H1 (cell line): ENCODE measurements at regions not wholly inside any gene's neighbourhood (a gene's known extent, or its start where the extent isn't known, plus 50 kb on each side); places are given as distances from the start of the nearest gene placed in this dataset.

Source experiments
- CTCF ChIA-PET: fragments of 300-600 bp; sonication (Branson Sonifier 250); formaldehyde crosslinking; loops from one replicate; lab custom pipeline; 2021; ENCODE audit not compliant: partially characterized antibody; lab: Charles Lee
- POLR2A ChIA-PET: fragments of 300-600 bp; sonication (Branson Sonifier 250); formaldehyde crosslinking; loops from one replicate; lab custom pipeline; 2021; ENCODE audit warnings: inconsistent platforms; ENCODE audit not compliant: partially characterized antibody; lab: Charles Lee
- DNase-seq, 2 experiments: peaks; one replicate each; pipeline versions ENCODE4 v3.0.0 to v3.0.0-alpha.2; 2010 to 2022; ENCODE audit warnings: low spot score in 2 of 2, low read depth in 1 of 2, mixed read lengths in 1 of 2
- FAIRE-seq: peaks from 2 replicates; lab custom pipeline; 2011; peaks lifted over from hg19 to GRCh38; lab: Jason Lieb, UNC
- H2AFZ ChIP-seq: 2 replicates; pipeline ENCODE4 v1.8.1; 2012; ENCODE audit warnings: low read length, inconsistent platforms
- H2AK5ac ChIP-seq: 2 replicates; pipeline ENCODE4 v1.6.1; 2013; ENCODE audit warnings: low read depth, low read length
- H2BK120ac ChIP-seq: replicated peaks from 2 replicates; pipeline ENCODE3; 2013; ENCODE audit warnings: low read depth, low read length, inconsistent platforms
- H2BK12ac ChIP-seq: 2 replicates; pipeline ENCODE4 v1.6.1; 2013; ENCODE audit warnings: low read depth, low read length
- H2BK15ac ChIP-seq: 2 replicates; pipeline ENCODE4 v1.6.1; 2013; ENCODE audit warnings: low read length
- H2BK20ac ChIP-seq: 2 replicates; pipeline ENCODE4 v1.6.1; 2013; ENCODE audit warnings: low read length
- H2BK5ac ChIP-seq: 2 replicates; pipeline ENCODE4 v1.6.1; 2013; ENCODE audit warnings: low read depth, low read length
- H3K14ac ChIP-seq: 2 replicates; pipeline ENCODE4 v1.6.1; 2013; ENCODE audit warnings: inconsistent platforms; ENCODE audit not compliant: insufficient read length
- H3K18ac ChIP-seq: 2 replicates; pipeline ENCODE4 v1.6.1; 2013; ENCODE audit warnings: low read length; ENCODE audit errors: extremely low read depth
- H3K23ac ChIP-seq: 2 replicates; pipeline ENCODE4 v1.6.1; 2013; ENCODE audit warnings: inconsistent platforms; ENCODE audit not compliant: insufficient read length
- H3K23me2 ChIP-seq: 2 replicates; pipeline ENCODE4 v1.6.1; 2013; ENCODE audit warnings: low read depth, low read length
- H3K27ac ChIP-seq: 2 replicates; pipeline ENCODE4 v1.6.1; 2011; ENCODE audit warnings: low read depth, low read length, inconsistent platforms
- H3K27me3 ChIP-seq, 4 experiments: replicated peaks in 1 of 4; 1 replicate in 1 of 4; 2 replicates in 3 of 4; pipeline versions ENCODE4 v1.6.1 to v1.8.1; 2011 to 2013; ENCODE audit warnings: low read length in 3 of 4, mild to moderate bottlenecking in 3 of 4, inconsistent platforms in 2 of 4, mixed read lengths in 2 of 4, moderate library complexity in 1 of 4; ENCODE audit not compliant: control insufficient read depth in 3 of 4, insufficient read depth in 3 of 4; ENCODE audit errors: extremely low read depth in 1 of 4
- H3K36me3 ChIP-seq, 4 experiments: 2 replicates each; pipeline versions ENCODE4 v1.6.1 to v1.8.1; 2011 to 2013; ENCODE audit warnings: mild to moderate bottlenecking in 4 of 4, low read length in 3 of 4, moderate library complexity in 2 of 4, control low read depth in 1 of 4, inconsistent platforms in 1 of 4; ENCODE audit not compliant: insufficient read depth in 4 of 4, control insufficient read depth in 2 of 4
- H3K4ac ChIP-seq: replicated peaks from 2 replicates; pipeline ENCODE3; 2013; ENCODE audit warnings: low read length, low read depth, mixed read lengths, inconsistent platforms; ENCODE audit not compliant: insufficient read length
- H3K4me1 ChIP-seq, 4 experiments: replicated peaks in 1 of 4; 1 replicate in 1 of 4; 2 replicates in 3 of 4; pipeline versions ENCODE4 v1.6.1 to v1.8.1; 2011 to 2013; ENCODE audit warnings: low read length in 3 of 4, inconsistent platforms in 2 of 4, mixed read lengths in 1 of 4; ENCODE audit not compliant: insufficient read depth in 4 of 4, control insufficient read depth in 3 of 4
- H3K4me2 ChIP-seq, 2 experiments: 2 replicates each; pipeline versions ENCODE4 v1.6.1 to v1.8.1; 2011 to 2013; ENCODE audit warnings: low read depth in 2 of 2, low read length in 2 of 2, control low read depth in 1 of 2, inconsistent platforms in 1 of 2, mild to moderate bottlenecking in 1 of 2; ENCODE audit not compliant: insufficient read depth in 1 of 2
- H3K4me3 ChIP-seq, 4 experiments: fragments of 200-600, 300-600 bp in 1 of 4; sonication (generic), shearing (Covaris generic), sonication (Bioruptor Twin) in 1 of 4; 2 replicates each; pipeline versions ENCODE4 v1.5.1 to v1.8.1; 2011 to 2016; ENCODE audit warnings: low read length in 4 of 4, low read depth in 3 of 4, control low read depth in 2 of 4, inconsistent platforms in 2 of 4, mild to moderate bottlenecking in 2 of 4, mixed read lengths in 1 of 4, moderate library complexity in 1 of 4; ENCODE audit not compliant: insufficient read depth in 2 of 4; ENCODE audit errors: extremely low read depth in 1 of 4
- H3K56ac ChIP-seq: replicated peaks from 2 replicates; pipeline ENCODE3; 2013; ENCODE audit warnings: low read depth, mild to moderate bottlenecking, mixed read lengths, low read length, inconsistent platforms; ENCODE audit not compliant: insufficient read length
- H3K79me1 ChIP-seq: 2 replicates; pipeline ENCODE4 v1.6.1; 2013; ENCODE audit warnings: low read depth, low read length, control low read depth
- H3K79me2 ChIP-seq, 2 experiments: 2 replicates each; pipeline versions ENCODE4 v1.6.1 to v1.8.1; 2012 to 2013; ENCODE audit warnings: low read length in 2 of 2, mild to moderate bottlenecking in 2 of 2, inconsistent platforms in 1 of 2; ENCODE audit not compliant: insufficient read depth in 2 of 2, control insufficient read depth in 1 of 2
- H3K9ac ChIP-seq, 4 experiments: replicated peaks in 1 of 4; 1 replicate in 1 of 4; 2 replicates in 3 of 4; pipeline versions ENCODE4 v1.6.1 to v1.8.1; 2011 to 2013; ENCODE audit warnings: low read depth in 3 of 4, low read length in 3 of 4, control low read depth in 2 of 4, mild to moderate bottlenecking in 2 of 4, moderate library complexity in 2 of 4, inconsistent platforms in 1 of 4; ENCODE audit errors: extremely low read depth in 1 of 4
- H3K9me3 ChIP-seq, 2 experiments: 2 replicates each; pipeline versions ENCODE4 v1.6.1 to v1.8.1; 2012 to 2013; ENCODE audit warnings: mild to moderate bottlenecking in 2 of 2, moderate library complexity in 2 of 2, control low read depth in 1 of 2, inconsistent platforms in 1 of 2, low read depth in 1 of 2, low read length in 1 of 2, mixed read lengths in 1 of 2; ENCODE audit not compliant: insufficient read depth in 2 of 2
- H4K20me1 ChIP-seq, 2 experiments: replicated peaks in 1 of 2; 2 replicates each; pipeline versions ENCODE3 to v1.8.1; 2011 to 2013; ENCODE audit warnings: inconsistent platforms in 2 of 2, low read length in 2 of 2, mild to moderate bottlenecking in 1 of 2; ENCODE audit not compliant: insufficient read depth in 2 of 2, control insufficient read depth in 1 of 2
- H4K5ac ChIP-seq: 2 replicates; pipeline ENCODE4 v1.6.1; 2013; ENCODE audit warnings: low read length, low read depth, mixed read lengths, inconsistent platforms; ENCODE audit not compliant: insufficient read length
- H4K8ac ChIP-seq: 2 replicates; pipeline ENCODE4 v1.8.0; 2013; ENCODE audit warnings: mild to moderate bottlenecking, moderate library complexity, low read length, inconsistent platforms; ENCODE audit not compliant: insufficient read depth; ENCODE audit errors: extremely low read depth
- H4K91ac ChIP-seq: replicated peaks from 2 replicates; pipeline ENCODE3; 2013; ENCODE audit warnings: low read length, mixed read lengths, inconsistent platforms; ENCODE audit not compliant: insufficient read length
- ATF2 ChIP-seq: IDR thresholded peaks from 2 replicates; pipeline ENCODE4 v1.6.1; 2012; ENCODE audit warnings: low read length, inconsistent platforms
- CHD2 ChIP-seq: IDR thresholded peaks from 2 replicates; pipeline ENCODE4 v1.6.1; 2012; ENCODE audit warnings: low read length, improper control_type of control experiment
- E2F6 ChIP-seq: IDR thresholded peaks from 2 replicates; pipeline ENCODE4 v1.6.1; 2012; ENCODE audit warnings: inconsistent platforms
- HDAC6 ChIP-seq: IDR thresholded peaks from one replicate; pipeline ENCODE4 v1.7.1; 2012; ENCODE audit warnings: low read depth, mild to moderate bottlenecking, inconsistent platforms, low read length, moderate library complexity
- JUN ChIP-seq: IDR thresholded peaks from 2 replicates; pipeline ENCODE4 v1.6.1; 2011; ENCODE audit warnings: low read depth, mild to moderate bottlenecking, improper control_type of control experiment, low read length
- KDM1A ChIP-seq: fragments of 200-600, 300-600 bp; sonication (generic); IDR thresholded peaks from 2 replicates; pipeline ENCODE4 v1.7.1; 2016; ENCODE audit warnings: mild to moderate bottlenecking, low read length, borderline replicate concordance
- SIX5 ChIP-seq: IDR thresholded peaks from 2 replicates; pipeline ENCODE4 v1.6.1; 2011; ENCODE audit warnings: mild to moderate bottlenecking, low read depth, low read length
- TBP ChIP-seq: IDR thresholded peaks from 2 replicates; pipeline ENCODE4 v1.6.1; 2011; ENCODE audit warnings: low read depth, low read length, improper control_type of control experiment
- WGBS, 2 experiments: shearing (Covaris generic) in 1 of 2; methylation state at CpG; one replicate each; pipeline versions ENCODE4 v1.1.6 to v1.1.7; 2013 to 2015; ENCODE audit warnings: low lambda C conversion rate in 2 of 2, mixed read lengths in 2 of 2, inconsistent platforms in 1 of 2, low coverage in 1 of 2, missing lambda C conversion rate in 1 of 2; ENCODE audit not compliant: insufficient replicate concordance in 2 of 2, insufficient coverage in 1 of 2, insufficient read length in 1 of 2; ENCODE audit errors: extremely low coverage in 1 of 2, missing lambda C conversion rate in 1 of 2; 5-methylcytosine and 5-hydroxymethylcytosine counted together

GRCh38 chr6:24010133-24010532 is 115.9 kb upstream of the NRSN1 start:
- Histone ChIP-seq H3K18ac (no peak overlapping the region), H3K14ac (no peak overlapping the region), H3K9ac (no peak overlapping the region), H3K4me3 (no peak overlapping the region), H2BK120ac (no peak overlapping the region), H3K56ac (no peak overlapping the region), H3K27ac (no peak overlapping the region)
- 92% methylated on average over 3 of the region's 3 CpGs; no CpG with 5 or more reads in 1 of the 2 experiments for WGBS, 2 experiments
- CTCF ChIA-PET = no interaction called here
- no peak for TF ChIP-seq SIX5
- TF ChIP-seq KDM1A = no peak
- no peak for TF ChIP-seq CHD2
- no peak for TF ChIP-seq E2F6
- no peak for TF ChIP-seq ATF2
- TF ChIP-seq TBP = no peak
- no peak for TF ChIP-seq HDAC6
- no peak for TF ChIP-seq JUN
- TF ChIP-seq, all 59 proteins: peak for 0
- Histone ChIP-seq H2AFZ (no peak overlapping the region), H4K5ac (no peak overlapping the region), H3K79me2 (no peaks in the 10 kb centered on the region), H4K8ac (no peak overlapping the region), H3K23ac (no peak overlapping the region), H3K4ac (no peak overlapping the region), H3K4me1 (no peaks in the 10 kb centered on the region), H2BK20ac (no peak overlapping the region), H3K79me1 (no peaks in the 10 kb centered on the region), H2BK12ac (no peak overlapping the region), H3K9me3 (peaks cover 0 to 2% of the 10 kb centered on the region in 2 experiments; a peak in 1 of 4 replicates), H3K36me3 (no peaks in the 10 kb centered on the region), H4K20me1 (no peaks in the 10 kb centered on the region), H3K27me3 (no peaks in the 10 kb centered on the region), H2BK5ac (no peak overlapping the region), H4K91ac (no peak overlapping the region), H2BK15ac (no peak overlapping the region), H3K4me2 (no peak overlapping the region), H3K23me2 (no peaks in the 10 kb centered on the region), H2AK5ac (no peak overlapping the region)
- POLR2A ChIA-PET = no interaction called here
- DNase-seq (no peak), FAIRE-seq (no peak)
